ENCODE measurements at regions not wholly inside any gene's neighbourhood (a gene's known extent, or its start where the extent isn't known, plus 50 kb on each side); places are given as distances from the start of the nearest gene placed in this dataset.
A peak's percentile ranks its signal among the peaks of the same experiment; 100 is the strongest.

- Histone ChIP-seq H3K36me3 (ENCODE audit: control insufficient read depth, insufficient read depth, low read length) (no peaks in the 10 kb centered on the region), H3K27me3 (ENCODE audit: control insufficient read depth, insufficient read depth, low read length) (no peaks in the 10 kb centered on the region), H3K4me3 (ENCODE audit: low read depth, low read length) (no peak overlapping the region)
- DNase-seq (ENCODE audit: low read depth) = no peak
- TF ChIP-seq CTCF (IDR thresholded peaks at IDR 0.05; ENCODE audit: insufficient read depth, low read length, poor library complexity, severe bottlenecking) = no peak
These were observed 1067.0 kb upstream of the FANCL start for GRCh38 chr2:59308108-59308507.

GRCh38 chr2:59307196-59307595, 1066.1 kb upstream of the FANCL start:
- Histone ChIP-seq H3K27me3 (ENCODE audit: control insufficient read depth, insufficient read depth, low read length) (no peaks in the 10 kb centered on the region), H3K4me3 (ENCODE audit: low read depth, low read length) (no peak overlapping the region), H3K36me3 (ENCODE audit: control insufficient read depth, insufficient read depth, low read length) (no peaks in the 10 kb centered on the region)
- no peak for TF ChIP-seq CTCF (IDR thresholded peaks at IDR 0.05; ENCODE audit: insufficient read depth, low read length, poor library complexity, severe bottlenecking)
- DNase-seq (ENCODE audit: low read depth) = no peak

GRCh38 chr2:59303272-59303671, 1062.1 kb upstream of the FANCL start:
- TF ChIP-seq CTCF (IDR thresholded peaks at IDR 0.05; ENCODE audit: insufficient read depth, low read length, poor library complexity, severe bottlenecking) = no peak
- H3K36me3 ChIP-seq (ENCODE audit: control insufficient read depth, insufficient read depth, low read length) = no peaks in the 10 kb centered on the region
- DNase-seq (ENCODE audit: low read depth) = no peak

GRCh38 chr2:59302683-59303082, 1061.6 kb upstream of the FANCL start:
- no peak overlapping the region for H3K4me3 ChIP-seq (ENCODE audit: low read depth, low read length)
- no peak for TF ChIP-seq CTCF (IDR thresholded peaks at IDR 0.05; ENCODE audit: insufficient read depth, low read length, poor library complexity, severe bottlenecking)
- no peaks in the 10 kb centered on the region for H3K36me3 ChIP-seq (ENCODE audit: control insufficient read depth, insufficient read depth, low read length)
- no peak for DNase-seq (ENCODE audit: low read depth)
- H3K27me3 ChIP-seq (ENCODE audit: control insufficient read depth, insufficient read depth, low read length) = no peaks in the 10 kb centered on the region

More at GRCh38 chr2:59303272-59303671, 1062.1 kb upstream of the FANCL start:
- Histone ChIP-seq H3K27me3 (ENCODE audit: control insufficient read depth, insufficient read depth, low read length) (no peaks in the 10 kb centered on the region), H3K4me3 (ENCODE audit: low read depth, low read length) (no peak overlapping the region)

- no peaks in the 10 kb centered on the region for H3K27me3 ChIP-seq (ENCODE audit: control insufficient read depth, insufficient read depth, low read length)
- peak; percentile 68 for TF ChIP-seq CTCF (IDR thresholded peaks at IDR 0.05; ENCODE audit: insufficient read depth, low read length, poor library complexity, severe bottlenecking)
- H3K4me3 ChIP-seq (ENCODE audit: low read depth, low read length) = no peak overlapping the region
- no peaks in the 10 kb centered on the region for H3K36me3 ChIP-seq (ENCODE audit: control insufficient read depth, insufficient read depth, low read length)
- peak; percentile 43 for DNase-seq (ENCODE audit: low read depth)
These were observed 1060.6 kb upstream of the FANCL start for GRCh38 chr2:59301466-59302402.

Measured in kidney epithelial cell (primary cell).